ENCODE measurements at regions not wholly inside any gene's neighbourhood (a gene's known extent, or its start where the extent isn't known, plus 50 kb on each side); places are given as distances from the start of the nearest gene placed in this dataset.

DNA sequence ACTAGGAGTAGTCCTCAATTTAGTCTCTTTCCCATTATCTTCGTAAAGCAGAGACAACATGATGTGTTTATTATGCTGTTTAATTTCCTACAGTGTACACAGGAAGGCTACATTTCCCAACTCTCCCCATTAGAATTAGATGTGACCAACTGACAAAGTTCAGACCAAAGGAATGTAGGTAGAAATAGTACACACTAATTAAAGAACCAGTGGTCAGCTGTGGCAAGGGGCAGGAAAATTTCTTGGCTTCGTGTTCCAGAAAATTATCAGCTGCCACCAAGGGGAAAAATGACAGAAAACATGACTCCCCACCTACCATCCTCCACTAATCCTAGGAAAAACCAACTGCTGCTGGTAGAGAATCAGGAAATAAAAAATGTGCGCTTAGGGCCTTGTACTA, 125.6 kb downstream of the PPP1R3A start (continued):
- TF ChIP-seq ETV6 (conservative IDR thresholded peaks at IDR 0.05 in 1 of 2, IDR thresholded peaks at IDR 0.05 in 1 of 2; ENCODE audit: borderline replicate concordance in 1 of 2, low read depth in 1 of 2) = no peak
- TF ChIP-seq, protein P1, sequence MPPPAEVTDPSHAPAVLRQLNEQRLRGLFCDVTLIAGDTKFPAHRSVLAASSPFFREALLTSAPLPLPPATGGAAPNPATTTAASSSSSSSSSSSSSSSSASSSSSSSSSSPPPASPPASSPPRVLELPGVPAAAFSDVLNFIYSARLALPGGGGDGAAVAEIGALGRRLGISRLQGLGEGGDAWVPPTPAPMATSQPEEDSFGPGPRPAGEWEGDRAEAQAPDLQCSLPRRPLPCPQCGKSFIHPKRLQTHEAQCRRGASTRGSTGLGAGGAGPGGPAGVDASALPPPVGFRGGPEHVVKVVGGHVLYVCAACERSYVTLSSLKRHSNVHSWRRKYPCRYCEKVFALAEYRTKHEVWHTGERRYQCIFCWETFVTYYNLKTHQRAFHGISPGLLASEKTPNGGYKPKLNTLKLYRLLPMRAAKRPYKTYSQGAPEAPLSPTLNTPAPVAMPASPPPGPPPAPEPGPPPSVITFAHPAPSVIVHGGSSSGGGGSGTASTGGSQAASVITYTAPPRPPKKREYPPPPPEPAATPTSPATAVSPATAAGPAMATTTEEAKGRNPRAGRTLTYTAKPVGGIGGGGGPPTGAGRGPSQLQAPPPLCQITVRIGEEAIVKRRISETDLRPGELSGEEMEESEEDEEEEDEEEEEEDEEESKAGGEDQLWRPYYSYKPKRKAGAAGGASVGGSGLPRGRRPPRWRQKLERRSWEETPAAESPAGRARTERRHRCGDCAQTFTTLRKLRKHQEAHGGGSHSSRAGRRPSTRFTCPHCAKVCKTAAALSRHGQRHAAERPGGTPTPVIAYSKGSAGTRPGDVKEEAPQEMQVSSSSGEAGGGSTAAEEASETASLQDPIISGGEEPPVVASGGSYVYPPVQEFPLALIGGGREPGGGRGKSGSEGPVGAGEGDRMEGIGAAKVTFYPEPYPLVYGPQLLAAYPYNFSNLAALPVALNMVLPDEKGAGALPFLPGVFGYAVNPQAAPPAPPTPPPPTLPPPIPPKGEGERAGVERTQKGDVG (CRISPR knock-in tag; IDR thresholded peaks at IDR 0.05) = no peak

DNA sequence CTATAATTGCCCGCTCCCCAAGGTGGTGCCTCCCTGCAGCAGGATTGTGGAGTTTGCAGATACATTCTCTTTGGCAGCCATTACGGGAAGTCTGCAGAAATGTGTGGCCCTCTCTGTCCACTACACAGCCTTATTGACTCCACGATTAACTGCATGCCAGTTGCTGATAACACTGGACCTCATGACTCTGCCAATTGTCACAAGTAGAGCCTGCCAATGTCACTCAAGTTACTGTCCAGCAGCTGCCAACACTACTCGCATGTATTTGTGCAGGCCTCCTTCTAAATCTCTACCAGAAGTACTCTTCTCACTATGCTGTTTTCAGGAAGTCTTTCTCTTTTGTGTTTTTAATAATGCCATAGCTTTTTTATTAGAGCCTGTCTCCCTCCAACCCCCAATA, 128.8 kb downstream of the PPP1R3A start:
- Histone ChIP-seq H3K79me2 (ENCODE audit: control insufficient read depth, insufficient read depth, low read length) (no peaks in the 10 kb centered on the region), H3K9ac (ENCODE audit: control insufficient read depth, insufficient read depth, low read length) (no peak overlapping the region), H3K4me3 (no peak overlapping the region), H2AFZ (ENCODE audit: control insufficient read depth, low read depth, low read length) (no peak overlapping the region), H3K27ac (ENCODE audit: control insufficient read depth, insufficient read depth) (no peak overlapping the region), H3K4me2 (ENCODE audit: control insufficient read depth, insufficient read depth) (no peak overlapping the region), H3K36me3 (ENCODE audit: control insufficient read depth in 2 of 2, insufficient read depth in 2 of 2, low read length in 1 of 2) (no peaks in the 10 kb centered on the region), H3K4me1 (ENCODE audit: control insufficient read depth, insufficient read depth, low read length) (no peaks in the 10 kb centered on the region), H3K27me3 (replicated peaks in 1 of 2; ENCODE audit: control insufficient read depth in 2 of 2, insufficient read depth in 2 of 2, low read length in 1 of 2) (no peaks in the 10 kb centered on the region), H4K20me1 (ENCODE audit: control insufficient read depth, insufficient read depth) (no peaks in the 10 kb centered on the region), H3K9me3 (replicated peaks; ENCODE audit: control insufficient read depth, insufficient read depth, low read length) (no peaks in the 10 kb centered on the region)
- intact Hi-C loops (cut with micrococcal nuclease; ENCODE audit: unreplicated experiment) (no loop called here), in situ Hi-C loops (cut with MboI) (no loop called here)
- SMC1A ChIA-PET (ENCODE audit: uncharacterized antibody, unreplicated experiment) = interaction anchor here (1.3 kb wide), 1 partner anchor 18 kb away, joined by 3 read pairs; no protein-coding TSS in a partner anchor
- no TSS peak for BruUV-seq (replicated peaks)
- WGBS (ENCODE audit: insufficient coverage, insufficient replicate concordance, low lambda C conversion rate, missing lambda C conversion rate) = 23% methylated on average over 4 of the region's 4 CpGs
- CTCF ChIA-PET = interaction anchor here (1.1 kb wide), 1 partner anchor 16 kb away, joined by 8 read pairs; no protein-coding TSS in a partner anchor
- RAD21 ChIA-PET (ENCODE audit: unreplicated experiment) = no interaction called here
- POLR2A ChIA-PET = no interaction called here
- FAIRE-seq (no peak), ATAC-seq (no peak), DNase-seq (ENCODE audit: low read depth, low spot score) (no peak)
- TF ChIP-seq KLF5 (IDR thresholded peaks at IDR 0.05; ENCODE audit: partially characterized antibody) (no peak), YY1 (IDR thresholded peaks at IDR 0.05; ENCODE audit: low read depth, low read length) (no peak), POLR2A (IDR thresholded peaks at IDR 0.05; ENCODE audit: low read depth, low read length) (no peak), STAT1 (conservative IDR thresholded peaks at IDR 0.05) (no peak), EP300 (IDR thresholded peaks at IDR 0.05; ENCODE audit: borderline replicate concordance in 1 of 2, control insufficient read depth in 1 of 2, low read depth in 2 of 2, low read length in 2 of 2) (no peak), SMC3 (IDR thresholded peaks at IDR 0.05; ENCODE audit: borderline replicate concordance, low read length) (no peak), BACH1 (IDR thresholded peaks at IDR 0.05; ENCODE audit: borderline replicate concordance) (no peak), RUNX3 (IDR thresholded peaks at IDR 0.05; ENCODE audit: low read length) (no peak)
- TF ChIP-seq, protein P2, sequence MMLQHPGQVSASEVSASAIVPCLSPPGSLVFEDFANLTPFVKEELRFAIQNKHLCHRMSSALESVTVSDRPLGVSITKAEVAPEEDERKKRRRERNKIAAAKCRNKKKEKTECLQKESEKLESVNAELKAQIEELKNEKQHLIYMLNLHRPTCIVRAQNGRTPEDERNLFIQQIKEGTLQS (IDR thresholded peaks at IDR 0.05; ENCODE audit: borderline replicate concordance, extremely low read depth, low read depth, low read length) = no peak
- TF ChIP-seq, protein P3, sequence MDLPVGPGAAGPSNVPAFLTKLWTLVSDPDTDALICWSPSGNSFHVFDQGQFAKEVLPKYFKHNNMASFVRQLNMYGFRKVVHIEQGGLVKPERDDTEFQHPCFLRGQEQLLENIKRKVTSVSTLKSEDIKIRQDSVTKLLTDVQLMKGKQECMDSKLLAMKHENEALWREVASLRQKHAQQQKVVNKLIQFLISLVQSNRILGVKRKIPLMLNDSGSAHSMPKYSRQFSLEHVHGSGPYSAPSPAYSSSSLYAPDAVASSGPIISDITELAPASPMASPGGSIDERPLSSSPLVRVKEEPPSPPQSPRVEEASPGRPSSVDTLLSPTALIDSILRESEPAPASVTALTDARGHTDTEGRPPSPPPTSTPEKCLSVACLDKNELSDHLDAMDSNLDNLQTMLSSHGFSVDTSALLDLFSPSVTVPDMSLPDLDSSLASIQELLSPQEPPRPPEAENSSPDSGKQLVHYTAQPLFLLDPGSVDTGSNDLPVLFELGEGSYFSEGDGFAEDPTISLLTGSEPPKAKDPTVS (IDR thresholded peaks at IDR 0.05; ENCODE audit: low read depth, low read length) = no peak
- TF ChIP-seq, protein P4, sequence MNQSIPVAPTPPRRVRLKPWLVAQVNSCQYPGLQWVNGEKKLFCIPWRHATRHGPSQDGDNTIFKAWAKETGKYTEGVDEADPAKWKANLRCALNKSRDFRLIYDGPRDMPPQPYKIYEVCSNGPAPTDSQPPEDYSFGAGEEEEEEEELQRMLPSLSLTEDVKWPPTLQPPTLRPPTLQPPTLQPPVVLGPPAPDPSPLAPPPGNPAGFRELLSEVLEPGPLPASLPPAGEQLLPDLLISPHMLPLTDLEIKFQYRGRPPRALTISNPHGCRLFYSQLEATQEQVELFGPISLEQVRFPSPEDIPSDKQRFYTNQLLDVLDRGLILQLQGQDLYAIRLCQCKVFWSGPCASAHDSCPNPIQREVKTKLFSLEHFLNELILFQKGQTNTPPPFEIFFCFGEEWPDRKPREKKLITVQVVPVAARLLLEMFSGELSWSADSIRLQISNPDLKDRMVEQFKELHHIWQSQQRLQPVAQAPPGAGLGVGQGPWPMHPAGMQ (IDR thresholded peaks at IDR 0.05; ENCODE audit: borderline replicate concordance) = no peak
